Stimulated activated CD8-positive, alpha-beta memory T cell treated with anti-CD3 and anti-CD28 coated beads, Interleukin-7, amount 100 ng/mL, for 48 hours (primary cell): ENCODE measurements at regions not wholly inside any gene's neighbourhood (a gene's known extent, or its start where the extent isn't known, plus 50 kb on each side); places are given as distances from the start of the nearest gene placed in this dataset.

Source experiments
- DNase-seq, 2 donors: peaks; one replicate each; pipeline ENCODE4 v3.0.0-alpha.2; 2020; ENCODE audit warnings: low read depth in 1 of 2; ENCODE audit errors: extremely low read depth in 1 of 2

GRCh38 chr5:124399426-124399961 is 346.9 kb downstream of the ZNF608 start:
- no peak for DNase-seq

- no peak for DNase-seq
Observed at GRCh38 chr5:124398460-124398859, 348.0 kb downstream of the ZNF608 start.

GRCh38 chr5:124397317-124397716 is 349.1 kb downstream of the ZNF608 start:
- no peak for DNase-seq

- DNase-seq = no peak
Observed at GRCh38 chr5:124395926-124396325, 350.5 kb downstream of the ZNF608 start.

GRCh38 chr5:124395287-124395686 is 351.2 kb downstream of the ZNF608 start:
- no peak for DNase-seq

- no peak for DNase-seq
Observed at GRCh38 chr5:124394700-124395245, 351.7 kb downstream of the ZNF608 start.

DNA sequence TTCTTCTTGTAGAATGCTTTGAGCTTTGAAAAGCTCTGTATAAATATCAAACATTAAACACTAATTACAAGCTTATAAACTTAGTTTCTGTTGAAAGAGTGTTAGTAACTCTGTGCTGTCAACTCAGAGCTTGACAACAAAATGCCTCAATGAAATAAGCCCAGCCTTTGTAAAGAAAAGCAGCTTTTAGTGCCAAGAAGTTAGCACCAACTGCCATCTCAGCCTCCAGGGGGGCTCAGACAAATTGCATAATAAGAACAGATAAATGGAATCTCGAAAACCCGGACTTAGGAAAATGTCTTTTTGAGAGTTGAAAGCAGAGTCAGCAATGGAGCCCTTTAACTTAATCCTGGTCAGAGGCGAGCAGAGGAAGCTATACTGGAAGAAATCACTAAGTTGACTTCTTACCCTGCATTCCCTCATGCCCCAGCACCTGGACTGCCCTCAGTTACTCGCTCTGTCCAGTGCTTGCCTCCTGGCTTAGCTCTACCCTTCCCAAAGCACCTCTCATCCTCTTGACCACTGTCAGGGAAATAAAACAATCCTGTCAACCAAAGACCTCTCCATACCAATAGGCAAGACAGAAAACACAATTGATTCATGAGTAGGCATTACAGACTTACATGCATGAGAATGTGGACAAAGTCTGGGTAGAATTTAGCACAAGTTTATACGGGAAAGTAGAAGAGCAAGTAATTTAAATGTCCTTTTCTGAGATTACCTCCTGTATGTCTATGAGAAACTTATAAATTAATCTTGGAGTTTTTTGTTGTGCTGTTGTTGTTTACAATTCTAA is 352.7 kb downstream of the ZNF608 start:
- DNase-seq = no peak

DNA sequence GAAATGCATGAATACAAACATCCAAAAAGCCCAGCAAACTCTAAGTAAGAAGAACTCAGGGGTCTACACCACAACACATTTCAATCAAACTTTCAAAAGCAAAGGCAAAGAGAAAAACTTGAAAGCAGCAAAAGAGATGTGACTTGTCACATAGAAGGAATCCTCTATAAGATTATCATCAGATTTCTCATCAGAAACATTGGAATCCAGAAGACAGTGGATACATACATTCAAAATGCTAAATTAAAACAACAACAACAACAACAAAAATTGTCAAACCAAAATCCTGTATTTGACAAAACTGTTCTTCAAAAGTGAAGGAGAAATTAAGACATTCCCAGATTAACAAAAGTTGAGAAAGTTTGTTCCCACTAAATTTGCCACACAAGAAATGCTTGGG is 362.7 kb downstream of the ZNF608 start:
- DNase-seq = no peak

- DNase-seq = no peak
Observed at GRCh38 chr5:124377386-124377785, 369.1 kb downstream of the ZNF608 start.

GRCh38 chr5:124373883-124374282 is 372.6 kb downstream of the ZNF608 start:
- no peak for DNase-seq

GRCh38 chr5:124372457-124372856 is 374.0 kb downstream of the ZNF608 start:
- no peak for DNase-seq

- no peak for DNase-seq
Observed at GRCh38 chr5:124371111-124371706, 375.2 kb downstream of the ZNF608 start.

DNA sequence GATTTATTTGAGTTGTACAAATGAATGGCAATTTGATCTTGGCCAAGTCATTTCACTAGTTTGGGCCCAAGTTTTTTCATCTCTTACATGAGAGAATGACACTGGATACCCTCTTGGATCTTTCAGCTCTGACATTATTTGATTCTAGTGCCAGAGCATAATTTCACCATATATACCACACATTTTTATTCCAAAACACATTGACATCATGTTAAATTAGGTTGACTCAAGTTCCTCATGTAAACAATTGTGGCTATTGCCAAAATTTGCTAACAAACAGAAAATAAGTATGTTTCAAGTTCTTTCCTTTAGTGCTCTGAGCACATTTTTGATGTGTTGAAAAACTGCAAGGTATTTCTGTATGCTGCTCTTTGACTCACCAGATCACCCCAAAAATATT is 375.8 kb downstream of the ZNF608 start:
- no peak for DNase-seq

GRCh38 chr5:124365361-124365801 is 381.1 kb downstream of the ZNF608 start:
- no peak for DNase-seq

DNA sequence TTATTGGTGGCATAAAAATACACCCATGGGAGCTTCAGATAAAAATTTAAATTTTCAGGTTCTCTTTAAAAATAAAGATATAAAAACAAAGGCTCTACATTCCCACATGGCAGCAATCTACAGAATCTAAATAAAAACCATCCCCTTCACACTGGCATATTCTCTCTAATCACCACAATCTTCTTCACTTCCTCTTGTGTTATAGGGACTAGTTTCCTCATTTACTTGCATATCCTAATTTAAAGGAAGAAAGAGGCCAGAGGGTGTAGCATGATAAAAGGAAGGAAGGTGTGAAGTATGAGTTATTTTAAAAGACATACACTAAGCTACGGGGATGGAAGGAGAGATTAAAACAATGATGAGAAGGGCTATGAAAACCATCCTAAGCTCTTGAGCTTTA is 390.5 kb downstream of the ZNF608 start:
- no peak for DNase-seq

- no peak for DNase-seq
Observed at GRCh38 chr5:124353016-124353415, 393.4 kb downstream of the ZNF608 start.

- DNase-seq = no peak
Observed at GRCh38 chr5:124352312-124352711, 394.1 kb downstream of the ZNF608 start.

GRCh38 chr5:124349931-124350330 is 396.5 kb downstream of the ZNF608 start:
- DNase-seq = no peak

DNA sequence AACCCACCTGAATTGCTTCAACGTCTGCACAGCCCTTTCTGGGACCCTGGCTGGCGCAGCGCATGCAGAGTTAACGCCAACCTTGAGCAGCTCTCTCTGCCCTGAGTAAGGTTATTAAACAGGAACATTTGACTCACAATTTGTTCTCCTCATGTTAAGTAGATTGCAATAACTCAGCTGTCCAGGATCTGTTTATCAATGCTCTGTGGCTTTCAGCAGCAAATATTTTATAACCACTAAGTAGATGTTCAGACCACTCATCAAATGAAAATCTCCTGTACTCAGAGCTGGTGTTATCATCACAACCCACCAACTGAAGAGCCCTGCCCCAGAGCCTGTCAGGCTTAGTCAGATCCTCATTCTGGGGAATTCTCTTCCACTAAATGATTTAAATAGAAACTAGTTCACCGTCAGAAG is 403.0 kb downstream of the ZNF608 start:
- DNase-seq = no peak

DNA sequence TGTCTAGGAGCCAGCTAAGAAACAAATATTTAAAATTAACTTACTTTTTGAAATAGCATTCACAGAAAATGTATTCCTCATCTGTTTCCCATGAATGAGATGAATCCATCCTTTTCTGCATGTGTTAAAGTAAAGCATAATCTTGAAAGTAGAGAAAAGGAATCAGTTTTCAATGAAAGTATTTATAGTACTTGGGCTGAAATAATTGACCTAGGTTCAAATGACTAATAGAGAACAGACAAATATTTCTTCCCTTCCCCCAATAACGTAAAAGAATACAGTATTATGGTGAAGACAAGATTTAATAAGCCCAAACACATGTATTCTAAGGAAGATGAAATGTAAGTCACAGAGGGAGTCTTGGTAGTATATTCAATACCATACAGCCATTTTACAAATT is 403.5 kb downstream of the ZNF608 start:
- DNase-seq = no peak

DNA sequence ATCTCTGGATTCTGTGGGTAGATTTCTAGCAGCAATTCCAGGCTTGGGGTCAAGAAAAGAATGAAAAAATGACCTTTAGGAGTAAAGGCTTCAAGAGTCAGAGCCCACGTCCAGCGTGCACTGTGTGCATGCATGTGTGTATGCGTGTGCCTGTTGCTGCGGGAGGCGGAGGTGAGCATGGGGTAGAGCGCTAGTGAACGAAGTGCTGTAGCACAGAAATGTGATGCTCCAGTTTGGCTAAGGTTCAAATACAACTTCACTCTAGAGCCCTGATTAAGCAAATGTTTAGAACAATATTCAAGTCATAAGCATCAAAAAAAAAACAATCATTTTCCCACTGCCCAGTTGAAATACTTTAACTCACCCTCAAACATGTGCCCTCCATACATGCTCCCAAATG is 403.9 kb downstream of the ZNF608 start:
- DNase-seq = no peak

DNA sequence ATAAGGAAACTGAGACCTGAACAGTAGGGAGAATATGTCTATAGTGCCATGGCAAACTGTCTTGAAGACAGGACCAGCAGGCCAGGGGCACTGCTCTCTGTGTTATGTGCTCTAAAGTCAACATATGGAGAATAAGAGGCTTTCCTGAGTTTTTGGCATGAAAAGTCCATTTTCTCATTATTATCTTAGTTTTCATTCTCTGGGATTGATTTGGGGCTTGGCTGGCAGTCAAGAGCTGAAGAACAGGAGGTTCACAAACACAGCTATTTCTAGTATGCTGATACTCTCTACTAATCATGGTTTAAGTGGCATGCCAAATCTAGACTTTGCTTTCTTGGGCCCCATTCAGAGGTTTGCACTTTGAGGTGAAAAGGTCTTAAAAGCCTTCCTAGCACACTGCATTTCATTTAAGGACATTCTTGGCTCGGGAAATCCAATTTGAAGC is 404.4 kb downstream of the ZNF608 start:
- no peak for DNase-seq
